Stimulated activated CD4-positive, alpha-beta T cell treated with anti-CD3 and anti-CD28 coated beads, Interleukin-2, amount 100 ng/mL, for 4 hours (primary cell): ENCODE measurements at regions not wholly inside any gene's neighbourhood (a gene's known extent, or its start where the extent isn't known, plus 50 kb on each side); places are given as distances from the start of the nearest gene placed in this dataset.

Source experiments
- DNase-seq: peaks from one replicate; pipeline ENCODE4 v3.0.0-alpha.2; 2020; ENCODE audit warnings: low read depth

- no peak for DNase-seq
Measured at GRCh38 chr5:74122979-74123590, 497.1 kb downstream of the ARHGEF28 start.

- DNase-seq: no peak
Measured at GRCh38 chr5:74122175-74122574, 496.2 kb downstream of the ARHGEF28 start.

GRCh38 chr5:74120585-74120984, 494.6 kb downstream of the ARHGEF28 start:
- no peak for DNase-seq

GRCh38 chr5:74118071-74118470, 492.1 kb downstream of the ARHGEF28 start:
- DNase-seq: no peak

- DNase-seq: no peak
Measured at GRCh38 chr5:74116984-74117383, 491.0 kb downstream of the ARHGEF28 start.

GRCh38 chr5:74116266-74116665, 490.3 kb downstream of the ARHGEF28 start:
- DNase-seq: no peak

GRCh38 chr5:74113927-74114326, 487.9 kb downstream of the ARHGEF28 start:
- no peak for DNase-seq

GRCh38 chr5:74113196-74113540, 487.2 kb downstream of the ARHGEF28 start:
- DNase-seq: no peak

- no peak for DNase-seq
Measured at GRCh38 chr5:74112372-74113195, 486.6 kb downstream of the ARHGEF28 start.

- DNase-seq: no peak
Measured at GRCh38 chr5:74111764-74112163, 485.8 kb downstream of the ARHGEF28 start.

GRCh38 chr5:74109344-74109743, 483.3 kb downstream of the ARHGEF28 start:
- DNase-seq: no peak

GRCh38 chr5:74107899-74108298, 481.9 kb downstream of the ARHGEF28 start:
- no peak for DNase-seq

GRCh38 chr5:74105126-74105780, 479.3 kb downstream of the ARHGEF28 start:
- no peak for DNase-seq

GRCh38 chr5:74103131-74104023, 477.4 kb downstream of the ARHGEF28 start:
- DNase-seq: no peak

- no peak for DNase-seq
Measured at GRCh38 chr5:74100268-74100665, 474.3 kb downstream of the ARHGEF28 start.

- DNase-seq: no peak
Measured at GRCh38 chr5:74099538-74100267, 473.7 kb downstream of the ARHGEF28 start.

- DNase-seq: no peak
Measured at GRCh38 chr5:74098941-74099340, 472.9 kb downstream of the ARHGEF28 start.

GRCh38 chr5:74098456-74098855, 472.5 kb downstream of the ARHGEF28 start:
- DNase-seq: no peak

- DNase-seq: no peak
Measured at GRCh38 chr5:74096325-74096724, 470.3 kb downstream of the ARHGEF28 start.

- DNase-seq: no peak
Measured at GRCh38 chr5:74095871-74096270, 469.9 kb downstream of the ARHGEF28 start.

GRCh38 chr5:74094782-74095108, 468.7 kb downstream of the ARHGEF28 start:
- DNase-seq: no peak
